ENCODE measurements at regions not wholly inside any gene's neighbourhood (a gene's known extent, or its start where the extent isn't known, plus 50 kb on each side); places are given as distances from the start of the nearest gene placed in this dataset.

DNA sequence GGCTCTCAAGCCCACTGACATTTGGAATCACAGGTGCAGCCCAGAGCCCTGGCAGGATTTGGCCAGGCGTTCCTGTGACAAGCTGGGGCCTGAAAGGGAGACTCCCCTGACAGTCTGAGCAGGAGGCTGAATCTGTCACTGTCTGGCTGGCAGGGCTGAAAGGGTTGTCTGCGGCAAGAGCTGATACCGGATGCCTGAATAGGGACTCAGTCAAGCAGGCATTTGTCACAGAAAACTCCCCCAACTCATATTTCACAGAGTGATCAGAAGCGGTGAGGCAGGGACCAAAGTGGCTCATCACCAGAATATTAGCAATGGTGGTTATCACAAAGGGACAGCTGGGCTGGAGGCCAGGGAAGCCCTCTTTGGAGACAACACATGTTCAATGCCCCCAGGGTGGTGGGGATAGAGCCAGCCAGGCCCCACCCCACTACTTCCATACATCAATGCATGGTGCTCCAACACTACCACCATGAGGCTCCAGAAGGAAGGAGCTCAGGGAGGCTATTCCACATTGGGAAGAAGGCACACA, 295.5 kb downstream of the DTWD2 start:
- DNase-seq (ENCODE audit: low spot score) (no peak), ATAC-seq (no peak)

GRCh38 chr5:118687661-118688621, 300.4 kb downstream of the DTWD2 start:
- DNase-seq (ENCODE audit: low spot score): no peak
- no peak for ATAC-seq

DNA sequence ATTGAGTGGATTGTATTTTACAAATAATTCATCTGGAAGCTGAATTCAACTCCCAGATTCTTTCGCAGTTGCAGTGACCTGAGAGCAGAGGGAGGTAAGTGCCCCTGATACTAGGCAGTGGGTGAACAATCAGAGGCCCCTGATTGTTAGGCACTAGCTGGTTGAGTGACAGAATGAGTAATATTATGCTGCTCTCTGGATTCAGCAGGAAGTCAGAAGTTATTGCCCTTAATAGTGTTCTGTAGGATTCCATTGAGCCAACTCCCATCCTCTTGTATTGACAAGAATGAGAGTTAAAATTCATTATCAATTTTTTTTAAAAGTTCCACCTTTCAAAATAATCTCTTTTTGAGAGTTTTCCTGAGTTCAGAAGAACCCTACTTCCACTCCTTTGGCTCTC, 301.2 kb downstream of the DTWD2 start:
- DNase-seq (ENCODE audit: low spot score) (no peak), ATAC-seq (no peak)

- DNase-seq (ENCODE audit: low spot score) (peak; percentile 51), ATAC-seq (peak; percentile 95)
Measured at GRCh38 chr5:118681655-118682054, 306.7 kb downstream of the DTWD2 start.

DNA sequence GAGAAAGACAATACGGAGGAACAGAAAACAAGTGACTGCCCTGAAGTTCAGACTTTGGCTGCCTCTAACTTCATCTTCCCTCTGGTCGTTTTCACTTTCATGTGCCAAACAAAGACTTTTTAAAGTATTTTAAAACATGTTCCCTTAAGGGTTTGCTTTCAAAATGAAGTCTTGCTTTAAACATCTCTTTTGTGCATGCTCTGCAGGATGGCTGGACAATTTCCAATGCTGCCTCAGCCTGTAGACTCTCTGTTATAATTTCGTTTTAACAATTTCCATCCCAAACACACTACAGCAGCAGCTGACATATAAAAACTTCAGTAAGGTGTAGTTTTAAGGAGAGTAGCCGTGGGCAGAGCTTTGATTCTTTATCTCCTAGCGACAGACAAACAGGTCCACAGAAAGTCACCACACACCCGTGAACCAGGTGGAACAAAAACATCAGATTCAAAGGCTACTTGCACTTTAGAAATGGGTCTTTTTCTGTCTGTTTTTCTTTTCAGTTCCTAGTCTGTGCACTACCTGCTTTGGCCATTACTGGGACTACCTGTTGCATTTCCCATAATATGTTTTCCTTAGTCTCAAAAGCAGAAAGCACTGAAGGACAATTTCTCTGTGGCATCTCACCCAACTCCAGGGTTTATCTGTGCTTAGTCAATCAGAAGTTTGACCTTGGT, 308.9 kb downstream of the DTWD2 start:
- no peak for DNase-seq (ENCODE audit: low spot score)
- no peak for ATAC-seq

GRCh38 chr5:118678746-118679145, 309.6 kb downstream of the DTWD2 start:
- DNase-seq (ENCODE audit: low spot score) (no peak), ATAC-seq (no peak)

DNA sequence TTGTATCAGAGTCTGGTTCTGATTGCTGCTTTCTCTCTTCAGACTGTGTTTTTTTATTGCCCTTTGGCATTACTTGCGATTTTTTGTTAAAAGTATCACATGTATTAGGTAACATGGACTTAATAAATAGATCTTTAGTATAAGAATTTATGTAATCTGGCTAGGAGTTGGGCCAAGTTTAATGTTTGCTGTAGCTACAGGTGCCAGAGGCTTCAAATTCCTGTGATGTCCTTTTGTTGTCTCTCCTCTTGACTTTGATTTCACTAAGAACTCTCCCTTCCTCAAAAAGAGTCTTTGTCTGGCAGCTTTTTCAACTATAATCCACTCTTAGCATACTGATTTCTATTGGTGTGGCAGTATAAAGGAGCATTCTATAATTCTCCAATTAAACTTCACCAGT, 313.1 kb downstream of the DTWD2 start:
- ATAC-seq (peak; percentile 83), DNase-seq (ENCODE audit: low spot score) (no peak)

GRCh38 chr5:118657576-118657975, 330.8 kb downstream of the DTWD2 start:
- ATAC-seq: no peak
- no peak for DNase-seq (ENCODE audit: low spot score)

GRCh38 chr5:118653872-118654271, 334.5 kb downstream of the DTWD2 start:
- DNase-seq (ENCODE audit: low spot score): no peak
- no peak for ATAC-seq

DNA sequence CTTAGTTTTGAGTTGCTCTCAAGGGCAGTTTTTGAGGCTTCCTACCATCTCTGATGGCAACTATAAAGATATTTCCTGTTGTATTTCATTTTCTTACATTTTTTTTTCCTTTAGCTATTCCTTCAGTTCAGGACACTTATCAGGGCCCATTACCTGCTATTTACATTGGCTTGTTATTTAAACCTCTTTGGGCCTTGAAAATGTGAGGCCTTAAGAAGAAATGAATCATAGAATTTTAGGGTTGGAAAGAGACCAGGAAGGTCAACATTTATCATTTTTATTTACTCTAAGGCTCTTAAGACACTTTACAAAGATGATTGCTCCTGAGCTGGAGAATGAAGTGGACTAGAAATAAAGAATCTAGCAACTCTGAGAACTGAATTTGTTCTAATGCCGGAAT, 335.2 kb downstream of the DTWD2 start:
- ATAC-seq: no peak
- no peak for DNase-seq (ENCODE audit: low spot score)

- DNase-seq (ENCODE audit: low spot score): no peak
- peak; percentile 64 for ATAC-seq
Measured at GRCh38 chr5:118651002-118651401, 337.3 kb downstream of the DTWD2 start.

GRCh38 chr5:118647587-118647986, 340.8 kb downstream of the DTWD2 start:
- ATAC-seq: no peak
- DNase-seq (ENCODE audit: low spot score): no peak

DNA sequence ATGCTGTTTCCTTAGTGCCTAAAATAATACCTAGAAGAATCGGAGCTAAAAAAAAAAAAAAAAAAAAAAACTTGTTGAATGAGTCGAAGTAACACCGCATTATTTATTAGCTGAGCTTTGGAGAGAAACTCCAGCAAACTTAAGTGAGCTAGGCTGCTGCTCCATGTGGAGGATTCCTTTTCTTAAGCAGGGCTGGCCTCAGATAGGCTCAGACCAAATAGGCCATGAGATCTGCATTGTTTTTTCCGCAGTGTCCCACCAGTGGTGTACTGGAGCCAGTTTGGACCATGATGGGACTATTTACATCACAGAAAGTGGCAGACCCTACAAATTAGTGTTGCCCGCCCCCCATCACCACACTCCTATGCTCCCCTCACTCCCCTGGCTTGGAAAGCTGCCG, 341.4 kb downstream of the DTWD2 start:
- no peak for DNase-seq (ENCODE audit: low spot score)
- ATAC-seq: no peak

GRCh38 chr5:118637947-118638670, 350.2 kb downstream of the DTWD2 start:
- DNase-seq (ENCODE audit: low spot score): no peak
- ATAC-seq: no peak

DNA sequence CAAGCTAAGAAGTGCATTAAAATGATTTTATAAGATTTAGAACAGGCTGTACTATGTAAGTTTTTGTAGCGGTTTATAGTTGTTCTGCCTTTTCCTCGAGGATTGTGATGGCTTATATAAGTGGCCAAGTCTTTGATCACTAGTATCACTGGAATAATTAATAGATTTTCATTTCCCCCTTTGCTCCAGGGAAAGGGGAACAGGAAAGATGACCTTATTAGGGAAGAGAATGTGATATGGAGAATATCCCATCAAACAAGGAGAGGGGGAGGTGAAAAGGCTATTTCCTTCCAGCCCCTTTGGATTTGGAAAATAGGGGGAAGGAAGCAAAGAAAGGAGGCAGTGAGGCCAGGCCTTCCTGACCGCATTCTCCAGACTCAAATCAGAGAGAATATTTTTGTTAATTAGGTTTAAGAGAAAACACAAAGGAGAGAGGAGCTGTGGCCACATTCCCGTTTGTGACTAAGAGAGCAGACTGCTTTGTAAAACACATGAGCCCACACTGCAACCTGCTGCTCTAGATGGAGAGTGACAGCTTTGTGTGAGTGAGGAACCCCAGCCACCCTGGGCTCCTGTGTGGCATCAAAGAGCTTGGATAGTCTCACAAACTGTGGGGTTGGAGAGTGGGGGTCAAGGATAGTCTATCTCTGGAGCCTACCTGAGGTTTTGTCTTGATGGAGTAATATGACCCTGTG, 359.5 kb downstream of the DTWD2 start:
- ATAC-seq (no peak), DNase-seq (ENCODE audit: low spot score) (no peak)

- no peak for ATAC-seq
Measured at GRCh38 chr5:118620233-118620632, 368.1 kb downstream of the DTWD2 start.

GRCh38 chr5:118619823-118620222, 368.5 kb downstream of the DTWD2 start:
- no peak for ATAC-seq
- no peak for DNase-seq (ENCODE audit: low spot score)

More at GRCh38 chr5:118620233-118620632, 368.1 kb downstream of the DTWD2 start:
- no peak for DNase-seq (ENCODE audit: low spot score)

DNA sequence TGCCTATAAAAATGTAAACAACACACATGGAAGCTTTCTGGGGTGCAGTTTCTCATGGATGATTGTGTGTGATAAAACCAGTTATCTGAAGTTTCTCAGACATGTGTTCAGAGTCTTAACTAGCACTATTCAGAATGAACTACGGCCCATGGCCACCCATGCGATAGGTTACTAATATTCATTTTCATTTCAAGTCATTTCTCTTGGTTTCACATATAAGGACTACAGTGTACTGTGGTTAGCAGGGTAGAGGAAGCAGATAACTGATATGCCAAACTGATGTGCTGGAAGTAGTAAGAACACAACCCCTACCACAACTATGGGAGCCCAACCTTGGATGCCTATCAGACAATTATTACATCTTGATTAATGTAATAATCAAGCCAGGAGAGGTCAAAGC, 372.1 kb downstream of the DTWD2 start:
- ATAC-seq (no peak), DNase-seq (ENCODE audit: low spot score) (no peak)

GRCh38 chr5:118614731-118615456, 373.5 kb downstream of the DTWD2 start:
- ATAC-seq (no peak), DNase-seq (ENCODE audit: low spot score) (no peak)

Measured in left lobe of liver (tissue), 2 donors.